H1 (cell line): ENCODE measurements at regions not wholly inside any gene's neighbourhood (a gene's known extent, or its start where the extent isn't known, plus 50 kb on each side); places are given as distances from the start of the nearest gene placed in this dataset.

ENCODE experiments used
- CTCF ChIA-PET: fragments of 300-600 bp; sonication (Branson Sonifier 250); formaldehyde crosslinking; loops from one replicate; lab custom pipeline; 2021; ENCODE audit not compliant: partially characterized antibody; lab: Charles Lee
- POLR2A ChIA-PET: fragments of 300-600 bp; sonication (Branson Sonifier 250); formaldehyde crosslinking; loops from one replicate; lab custom pipeline; 2021; ENCODE audit warnings: inconsistent platforms; ENCODE audit not compliant: partially characterized antibody; lab: Charles Lee
- DNase-seq, 2 experiments: peaks; one replicate each; pipeline versions ENCODE4 v3.0.0 to v3.0.0-alpha.2; 2010 to 2022; ENCODE audit warnings: low spot score in 2 of 2, low read depth in 1 of 2, mixed read lengths in 1 of 2
- FAIRE-seq: peaks from 2 replicates; lab custom pipeline; 2011; peaks lifted over from hg19 to GRCh38; lab: Jason Lieb, UNC
- H2AFZ ChIP-seq: 2 replicates; pipeline ENCODE4 v1.8.1; 2012; ENCODE audit warnings: low read length, inconsistent platforms
- H2AK5ac ChIP-seq: 2 replicates; pipeline ENCODE4 v1.6.1; 2013; ENCODE audit warnings: low read depth, low read length
- H2BK120ac ChIP-seq: replicated peaks from 2 replicates; pipeline ENCODE3; 2013; ENCODE audit warnings: low read depth, low read length, inconsistent platforms
- H2BK12ac ChIP-seq: 2 replicates; pipeline ENCODE4 v1.6.1; 2013; ENCODE audit warnings: low read depth, low read length
- H2BK15ac ChIP-seq: 2 replicates; pipeline ENCODE4 v1.6.1; 2013; ENCODE audit warnings: low read length
- H2BK20ac ChIP-seq: 2 replicates; pipeline ENCODE4 v1.6.1; 2013; ENCODE audit warnings: low read length
- H2BK5ac ChIP-seq: 2 replicates; pipeline ENCODE4 v1.6.1; 2013; ENCODE audit warnings: low read depth, low read length
- H3K14ac ChIP-seq: 2 replicates; pipeline ENCODE4 v1.6.1; 2013; ENCODE audit warnings: inconsistent platforms; ENCODE audit not compliant: insufficient read length
- H3K18ac ChIP-seq: 2 replicates; pipeline ENCODE4 v1.6.1; 2013; ENCODE audit warnings: low read length; ENCODE audit errors: extremely low read depth
- H3K23ac ChIP-seq: 2 replicates; pipeline ENCODE4 v1.6.1; 2013; ENCODE audit warnings: inconsistent platforms; ENCODE audit not compliant: insufficient read length
- H3K23me2 ChIP-seq: 2 replicates; pipeline ENCODE4 v1.6.1; 2013; ENCODE audit warnings: low read depth, low read length
- H3K27ac ChIP-seq: 2 replicates; pipeline ENCODE4 v1.6.1; 2011; ENCODE audit warnings: low read depth, low read length, inconsistent platforms
- H3K27me3 ChIP-seq, 4 experiments: replicated peaks in 1 of 4; 1 replicate in 1 of 4; 2 replicates in 3 of 4; pipeline versions ENCODE4 v1.6.1 to v1.8.1; 2011 to 2013; ENCODE audit warnings: low read length in 3 of 4, mild to moderate bottlenecking in 3 of 4, inconsistent platforms in 2 of 4, mixed read lengths in 2 of 4, moderate library complexity in 1 of 4; ENCODE audit not compliant: control insufficient read depth in 3 of 4, insufficient read depth in 3 of 4; ENCODE audit errors: extremely low read depth in 1 of 4
- H3K36me3 ChIP-seq, 4 experiments: 2 replicates each; pipeline versions ENCODE4 v1.6.1 to v1.8.1; 2011 to 2013; ENCODE audit warnings: mild to moderate bottlenecking in 4 of 4, low read length in 3 of 4, moderate library complexity in 2 of 4, control low read depth in 1 of 4, inconsistent platforms in 1 of 4; ENCODE audit not compliant: insufficient read depth in 4 of 4, control insufficient read depth in 2 of 4
- H3K4ac ChIP-seq: replicated peaks from 2 replicates; pipeline ENCODE3; 2013; ENCODE audit warnings: low read length, low read depth, mixed read lengths, inconsistent platforms; ENCODE audit not compliant: insufficient read length
- H3K4me1 ChIP-seq, 4 experiments: replicated peaks in 1 of 4; 1 replicate in 1 of 4; 2 replicates in 3 of 4; pipeline versions ENCODE4 v1.6.1 to v1.8.1; 2011 to 2013; ENCODE audit warnings: low read length in 3 of 4, inconsistent platforms in 2 of 4, mixed read lengths in 1 of 4; ENCODE audit not compliant: insufficient read depth in 4 of 4, control insufficient read depth in 3 of 4
- H3K4me2 ChIP-seq, 2 experiments: 2 replicates each; pipeline versions ENCODE4 v1.6.1 to v1.8.1; 2011 to 2013; ENCODE audit warnings: low read depth in 2 of 2, low read length in 2 of 2, control low read depth in 1 of 2, inconsistent platforms in 1 of 2, mild to moderate bottlenecking in 1 of 2; ENCODE audit not compliant: insufficient read depth in 1 of 2
- H3K4me3 ChIP-seq, 4 experiments: fragments of 200-600, 300-600 bp in 1 of 4; sonication (generic), shearing (Covaris generic), sonication (Bioruptor Twin) in 1 of 4; 2 replicates each; pipeline versions ENCODE4 v1.5.1 to v1.8.1; 2011 to 2016; ENCODE audit warnings: low read length in 4 of 4, low read depth in 3 of 4, control low read depth in 2 of 4, inconsistent platforms in 2 of 4, mild to moderate bottlenecking in 2 of 4, mixed read lengths in 1 of 4, moderate library complexity in 1 of 4; ENCODE audit not compliant: insufficient read depth in 2 of 4; ENCODE audit errors: extremely low read depth in 1 of 4
- H3K56ac ChIP-seq: replicated peaks from 2 replicates; pipeline ENCODE3; 2013; ENCODE audit warnings: low read depth, mild to moderate bottlenecking, mixed read lengths, low read length, inconsistent platforms; ENCODE audit not compliant: insufficient read length
- H3K79me1 ChIP-seq: 2 replicates; pipeline ENCODE4 v1.6.1; 2013; ENCODE audit warnings: low read depth, low read length, control low read depth
- H3K79me2 ChIP-seq, 2 experiments: 2 replicates each; pipeline versions ENCODE4 v1.6.1 to v1.8.1; 2012 to 2013; ENCODE audit warnings: low read length in 2 of 2, mild to moderate bottlenecking in 2 of 2, inconsistent platforms in 1 of 2; ENCODE audit not compliant: insufficient read depth in 2 of 2, control insufficient read depth in 1 of 2
- H3K9ac ChIP-seq, 4 experiments: replicated peaks in 1 of 4; 1 replicate in 1 of 4; 2 replicates in 3 of 4; pipeline versions ENCODE4 v1.6.1 to v1.8.1; 2011 to 2013; ENCODE audit warnings: low read depth in 3 of 4, low read length in 3 of 4, control low read depth in 2 of 4, mild to moderate bottlenecking in 2 of 4, moderate library complexity in 2 of 4, inconsistent platforms in 1 of 4; ENCODE audit errors: extremely low read depth in 1 of 4
- H3K9me3 ChIP-seq, 2 experiments: 2 replicates each; pipeline versions ENCODE4 v1.6.1 to v1.8.1; 2012 to 2013; ENCODE audit warnings: mild to moderate bottlenecking in 2 of 2, moderate library complexity in 2 of 2, control low read depth in 1 of 2, inconsistent platforms in 1 of 2, low read depth in 1 of 2, low read length in 1 of 2, mixed read lengths in 1 of 2; ENCODE audit not compliant: insufficient read depth in 2 of 2
- H4K20me1 ChIP-seq, 2 experiments: replicated peaks in 1 of 2; 2 replicates each; pipeline versions ENCODE3 to v1.8.1; 2011 to 2013; ENCODE audit warnings: inconsistent platforms in 2 of 2, low read length in 2 of 2, mild to moderate bottlenecking in 1 of 2; ENCODE audit not compliant: insufficient read depth in 2 of 2, control insufficient read depth in 1 of 2
- H4K5ac ChIP-seq: 2 replicates; pipeline ENCODE4 v1.6.1; 2013; ENCODE audit warnings: low read length, low read depth, mixed read lengths, inconsistent platforms; ENCODE audit not compliant: insufficient read length
- H4K8ac ChIP-seq: 2 replicates; pipeline ENCODE4 v1.8.0; 2013; ENCODE audit warnings: mild to moderate bottlenecking, moderate library complexity, low read length, inconsistent platforms; ENCODE audit not compliant: insufficient read depth; ENCODE audit errors: extremely low read depth
- H4K91ac ChIP-seq: replicated peaks from 2 replicates; pipeline ENCODE3; 2013; ENCODE audit warnings: low read length, mixed read lengths, inconsistent platforms; ENCODE audit not compliant: insufficient read length
- CEBPB ChIP-seq: IDR thresholded peaks from 2 replicates; pipeline ENCODE4 v1.6.1; 2012; ENCODE audit warnings: low read depth, low read length
- CHD1 ChIP-seq: IDR thresholded peaks from 2 replicates; pipeline ENCODE4 v1.6.1; 2012; ENCODE audit warnings: low read depth, low read length, improper control_type of control experiment
- CTBP2 ChIP-seq: IDR thresholded peaks from 2 replicates; pipeline ENCODE4 v1.7.0; 2011; ENCODE audit warnings: borderline replicate concordance, mild to moderate bottlenecking, moderate library complexity, mixed read lengths, low read length; ENCODE audit not compliant: insufficient read depth, insufficient read length
- FOSL1 ChIP-seq: IDR thresholded peaks from 2 replicates; pipeline ENCODE4 v1.6.1; 2011; ENCODE audit warnings: mild to moderate bottlenecking, low read depth, low read length, moderate library complexity; ENCODE audit not compliant: insufficient read depth
- SIN3A ChIP-seq, 2 experiments: IDR thresholded peaks in 1 of 2; conservative IDR thresholded peaks in 1 of 2; 2 replicates each; pipeline ENCODE4 v1.6.1; 2011 to 2012; ENCODE audit warnings: low read length in 2 of 2, improper control_type of control experiment in 1 of 2, low read depth in 1 of 2, mild to moderate bottlenecking in 1 of 2
- SRF ChIP-seq: IDR thresholded peaks from 2 replicates; pipeline ENCODE4 v1.6.1; 2011; ENCODE audit warnings: mild to moderate bottlenecking, low read depth, low read length, moderate library complexity
- ZNF274 ChIP-seq: IDR thresholded peaks from 2 replicates; pipeline ENCODE4 v1.7.0; 2012; ENCODE audit warnings: low read length, borderline replicate concordance; ENCODE audit errors: extremely low read depth
- WGBS, 2 experiments: shearing (Covaris generic) in 1 of 2; methylation state at CpG; one replicate each; pipeline versions ENCODE4 v1.1.6 to v1.1.7; 2013 to 2015; ENCODE audit warnings: low lambda C conversion rate in 2 of 2, mixed read lengths in 2 of 2, inconsistent platforms in 1 of 2, low coverage in 1 of 2, missing lambda C conversion rate in 1 of 2; ENCODE audit not compliant: insufficient replicate concordance in 2 of 2, insufficient coverage in 1 of 2, insufficient read length in 1 of 2; ENCODE audit errors: extremely low coverage in 1 of 2, missing lambda C conversion rate in 1 of 2; 5-methylcytosine and 5-hydroxymethylcytosine counted together
- TF ChIP-seq, protein P1 (sequence below): IDR thresholded peaks from 2 replicates; pipeline ENCODE4 v1.6.1; 2012; ENCODE audit warnings: inconsistent platforms

DNA sequence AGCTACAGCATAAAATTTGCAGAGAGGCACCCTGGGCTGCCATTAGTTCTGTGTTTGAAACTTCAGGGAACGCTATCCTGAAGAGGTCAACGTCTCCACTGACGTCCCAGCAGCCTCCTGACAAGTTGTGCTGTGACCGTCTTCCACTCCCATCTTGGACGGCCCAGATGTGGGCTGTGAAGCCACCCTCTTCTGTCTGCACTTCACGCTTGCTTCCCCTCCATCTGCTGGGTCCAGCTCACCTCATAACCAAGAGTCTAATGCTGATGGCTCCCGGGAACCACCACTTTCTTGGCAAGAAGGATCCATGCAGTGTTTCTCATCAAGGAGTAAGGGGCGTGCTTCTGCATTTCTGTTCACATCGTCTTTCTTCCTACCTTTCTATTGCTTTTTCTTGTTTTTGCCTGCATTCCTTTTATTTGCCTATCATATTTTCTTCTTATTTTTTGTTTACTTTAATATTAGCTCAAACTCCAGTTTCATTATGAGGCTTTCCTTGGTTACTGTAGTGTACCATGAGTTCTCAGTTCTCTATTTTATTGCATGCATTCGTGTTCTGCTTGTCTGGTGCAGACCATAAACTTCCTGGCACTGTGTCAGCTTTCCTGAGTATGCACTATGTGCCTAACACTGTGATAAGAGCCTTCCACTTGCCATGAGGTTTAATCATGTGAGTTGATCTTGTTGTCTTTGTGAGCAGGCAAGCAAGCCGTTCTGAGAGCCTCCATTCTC lies 631.8 kb upstream of the RAB6C start:
- Histone ChIP-seq H3K9me3 (no peaks in the 10 kb centered on the region), H3K14ac (no peak overlapping the region), H4K91ac (no peak overlapping the region), H3K18ac (no peak overlapping the region), H2BK12ac (no peak overlapping the region), H2BK120ac (no peak overlapping the region), H3K79me1 (no peaks in the 10 kb centered on the region), H2AK5ac (no peak overlapping the region), H3K79me2 (no peaks in the 10 kb centered on the region), H4K5ac (no peak overlapping the region), H3K4me3 (no peak overlapping the region), H4K8ac (no peak overlapping the region), H3K4me1 (no peaks in the 10 kb centered on the region), H4K20me1 (no peaks in the 10 kb centered on the region), H3K27me3 (no peaks in the 10 kb centered on the region), H3K56ac (no peak overlapping the region), H2BK20ac (no peak overlapping the region), H3K27ac (no peak overlapping the region), H3K36me3 (no peaks in the 10 kb centered on the region), H2BK5ac (no peak overlapping the region), H3K4me2 (no peak overlapping the region), H3K4ac (no peak overlapping the region), H2AFZ (no peak overlapping the region), H3K23ac (no peak overlapping the region), H2BK15ac (no peak overlapping the region), H3K23me2 (no peaks in the 10 kb centered on the region), H3K9ac (no peak overlapping the region)
- CTCF ChIA-PET, result no interaction called here
- POLR2A ChIA-PET, result no interaction called here
- TF ChIP-seq SIN3A (conservative IDR thresholded peaks at IDR 0.05 in 1 of 2, IDR thresholded peaks at IDR 0.05 in 1 of 2; ENCODE audit: low read depth in 1 of 2, low read length in 2 of 2), result no peak
- TF ChIP-seq CTBP2, result no peak
- no peak for TF ChIP-seq ZNF274
- no peak for TF ChIP-seq CHD1
- TF ChIP-seq SRF, result no peak
- TF ChIP-seq FOSL1, result no peak
- no peak for TF ChIP-seq CEBPB
- TF ChIP-seq, protein P1, sequence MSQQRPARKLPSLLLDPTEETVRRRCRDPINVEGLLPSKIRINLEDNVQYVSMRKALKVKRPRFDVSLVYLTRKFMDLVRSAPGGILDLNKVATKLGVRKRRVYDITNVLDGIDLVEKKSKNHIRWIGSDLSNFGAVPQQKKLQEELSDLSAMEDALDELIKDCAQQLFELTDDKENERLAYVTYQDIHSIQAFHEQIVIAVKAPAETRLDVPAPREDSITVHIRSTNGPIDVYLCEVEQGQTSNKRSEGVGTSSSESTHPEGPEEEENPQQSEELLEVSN, result no peak
- DNase-seq, result no peak
- FAIRE-seq, result no peak
- WGBS, 2 experiments, result 87% methylated on average over 11 of the region's 11 CpGs; no CpG with 5 or more reads in 1 of the 2 experiments
